NT2/D1 (cell line): ENCODE measurements at regions not wholly inside any gene's neighbourhood (a gene's known extent, or its start where the extent isn't known, plus 50 kb on each side); places are given as distances from the start of the nearest gene placed in this dataset.

Experiments used
- YY1 ChIP-seq: IDR thresholded peaks from 2 replicates; pipeline ENCODE4 v1.6.1; 2011; ENCODE audit not compliant: insufficient read length, insufficient read depth
- ZNF274 ChIP-seq: IDR thresholded peaks from 2 replicates; pipeline ENCODE4 v1.6.1; 2011; ENCODE audit warnings: mild to moderate bottlenecking, low read depth, low read length

GRCh38 chr3:10694179-10694578, 121.8 kb upstream of the SLC6A11 start:
- no peak for TF ChIP-seq ZNF274
- TF ChIP-seq YY1, result no peak
